Endothelial cell of umbilical vein (primary cell): ENCODE measurements at regions not wholly inside any gene's neighbourhood (a gene's known extent, or its start where the extent isn't known, plus 50 kb on each side); places are given as distances from the start of the nearest gene placed in this dataset.

ENCODE experiments used
- BruUV-seq: library from RNA; stranded (reverse); fragments of 400-500 nt; replicated peaks from 2 replicates; lab custom pipeline; 2021; lab: Mats Ljungman, UMichigan
- CTCF ChIA-PET: fragments of 300-600, 350-600 bp; sonication (Branson Sonifier 250); formaldehyde crosslinking; loops from one replicate; lab custom pipeline; 2021; ENCODE audit warnings: antibody characterized with exemption, inconsistent platforms; lab: Charles Lee
- POLR2A ChIA-PET: fragments of 300-600, 350-600 bp; sonication (Branson Sonifier 250); formaldehyde crosslinking; loops from one replicate; lab custom pipeline; 2021; ENCODE audit warnings: antibody characterized with exemption, inconsistent platforms; lab: Charles Lee
- DNase-seq: peaks from one replicate; pipeline ENCODE4 v3.0.0-alpha.2; 2011; ENCODE audit warnings: low read depth, low spot score
- FAIRE-seq: peaks from 2 replicates; lab custom pipeline; 2011; peaks lifted over from hg19 to GRCh38; lab: Jason Lieb, UNC
- H2AFZ ChIP-seq: 2 replicates; pipeline ENCODE4 v1.6.0; 2012; ENCODE audit warnings: low read depth, low read length, control low read depth, inconsistent platforms
- H3K27ac ChIP-seq: 2 replicates; pipeline ENCODE4 v1.5.1; 2011; ENCODE audit warnings: low read depth, mild to moderate bottlenecking, control low read depth, low read length, moderate library complexity; ENCODE audit not compliant: insufficient read depth
- H3K27me3 ChIP-seq, 2 experiments: 2 replicates each; pipeline versions ENCODE4 v1.6.0 to v1.6.1; 2011; ENCODE audit warnings: low read length in 2 of 2, mixed read lengths in 1 of 2; ENCODE audit not compliant: control insufficient read depth in 2 of 2, insufficient read depth in 2 of 2
- H3K36me3 ChIP-seq, 2 experiments: 2 replicates in 1 of 2; 3 replicates in 1 of 2; pipeline ENCODE4 v1.5.1; 2011; ENCODE audit warnings: low read length in 2 of 2, mild to moderate bottlenecking in 1 of 2, moderate library complexity in 1 of 2; ENCODE audit not compliant: control insufficient read depth in 2 of 2, insufficient read depth in 2 of 2; ENCODE audit errors: extremely low read depth in 1 of 2
- H3K4me1 ChIP-seq: 3 replicates; pipeline ENCODE4 v1.5.1; 2011; ENCODE audit warnings: mild to moderate bottlenecking, low read length; ENCODE audit not compliant: control insufficient read depth, insufficient read depth; ENCODE audit errors: extremely low read depth
- H3K4me2 ChIP-seq: 2 replicates; pipeline ENCODE4 v1.6.1; 2011; ENCODE audit warnings: low read length, control low read depth, mixed read lengths; ENCODE audit not compliant: insufficient read depth
- H3K4me3 ChIP-seq, 3 experiments: fragments of 200-600 bp in 1 of 3; sonication (generic), shearing (Covaris generic) in 1 of 3; replicated peaks in 1 of 3; 2 replicates each; pipeline ENCODE4 v1.5.1; 2011 to 2016; ENCODE audit warnings: control low read depth in 3 of 3, low read length in 3 of 3, mild to moderate bottlenecking in 2 of 3, inconsistent platforms in 1 of 3, low read depth in 1 of 3, moderate library complexity in 1 of 3; ENCODE audit not compliant: insufficient read depth in 1 of 3
- H3K79me2 ChIP-seq: 2 replicates; pipeline ENCODE4 v1.6.0; 2012; ENCODE audit warnings: low read length, inconsistent platforms; ENCODE audit not compliant: control insufficient read depth, insufficient read depth
- H3K9ac ChIP-seq: replicated peaks from 2 replicates; pipeline ENCODE3; 2011; ENCODE audit warnings: low read length, control low read depth; ENCODE audit not compliant: insufficient read depth; ENCODE audit errors: extremely low read depth
- H3K9me1 ChIP-seq: replicated peaks from 3 replicates; pipeline ENCODE4 v1.6.0; 2011; ENCODE audit warnings: mild to moderate bottlenecking, low read length; ENCODE audit not compliant: control insufficient read depth, insufficient read depth; ENCODE audit errors: extremely low read depth
- H3K9me3 ChIP-seq: replicated peaks from 2 replicates; pipeline ENCODE4 v1.5.1; 2012; ENCODE audit warnings: low read length, inconsistent platforms; ENCODE audit not compliant: control insufficient read depth, insufficient read depth
- H4K20me1 ChIP-seq: replicated peaks from 2 replicates; pipeline ENCODE3; 2011; ENCODE audit warnings: mild to moderate bottlenecking, low read length; ENCODE audit not compliant: control insufficient read depth, insufficient read depth; ENCODE audit errors: extremely low read depth
- EZH2 ChIP-seq: IDR thresholded peaks from 2 replicates; pipeline ENCODE4 v1.6.1; 2012; ENCODE audit warnings: borderline replicate concordance, low read depth, mild to moderate bottlenecking, moderate library complexity, low read length, inconsistent platforms; ENCODE audit not compliant: severe bottlenecking
- FOS ChIP-seq: IDR thresholded peaks from 2 replicates; pipeline ENCODE4 v1.6.1; 2011; ENCODE audit warnings: mild to moderate bottlenecking, low read length, moderate library complexity, borderline replicate concordance; ENCODE audit not compliant: insufficient read depth
- GATA2 ChIP-seq: IDR thresholded peaks from 2 replicates; pipeline ENCODE4 v1.7.0; 2011; ENCODE audit warnings: low read depth, mild to moderate bottlenecking, moderate library complexity, mixed read lengths, low read length; ENCODE audit not compliant: insufficient read length, insufficient read depth
- JUN ChIP-seq: IDR thresholded peaks from 2 replicates; pipeline ENCODE4 v1.6.1; 2011; ENCODE audit warnings: borderline replicate concordance, low read depth; ENCODE audit not compliant: insufficient read length, insufficient read depth
- POLR2A ChIP-seq: IDR thresholded peaks from 2 replicates; pipeline ENCODE4 v1.6.1; 2012; ENCODE audit warnings: low read depth, mild to moderate bottlenecking, control low read depth, low read length
- POLR2AphosphoS5 ChIP-seq: IDR thresholded peaks from 2 replicates; pipeline ENCODE4 v1.6.1; 2012; ENCODE audit warnings: low read depth, mild to moderate bottlenecking, control low read depth, low read length, moderate library complexity; ENCODE audit not compliant: insufficient read depth
- dilution Hi-C: fragments of 300-500 bp; cut with MboI; formaldehyde crosslinking; loops from one replicate; pipeline ENCODE4 v1.15.0; 2019; ENCODE audit warnings: low sequenced_read_pairs; ENCODE audit not compliant: extremely low pct_ligation_motif_present
- intact Hi-C: fragments of 100-400 bp; cut with micrococcal nuclease; formaldehyde crosslinking; loops from one replicate; pipeline ENCODE4 v1.10.0; 2022
- TF ChIP-seq, protein P1 (sequence below), 2 donors: IDR thresholded peaks; 1 replicate in 1 of 2; 2 replicates in 1 of 2; pipeline ENCODE4 v1.5.1; 2011; ENCODE audit warnings: low read length in 2 of 2, mild to moderate bottlenecking in 2 of 2, moderate library complexity in 2 of 2, control low read depth in 1 of 2, inconsistent platforms in 1 of 2, low read depth in 1 of 2; ENCODE audit not compliant: insufficient read depth in 1 of 2; ENCODE audit errors: extremely low read depth in 1 of 2
- TF ChIP-seq, protein P2 (sequence below): IDR thresholded peaks from 2 replicates; pipeline ENCODE4 v1.6.1; 2011; ENCODE audit not compliant: insufficient read depth, insufficient read length

DNA sequence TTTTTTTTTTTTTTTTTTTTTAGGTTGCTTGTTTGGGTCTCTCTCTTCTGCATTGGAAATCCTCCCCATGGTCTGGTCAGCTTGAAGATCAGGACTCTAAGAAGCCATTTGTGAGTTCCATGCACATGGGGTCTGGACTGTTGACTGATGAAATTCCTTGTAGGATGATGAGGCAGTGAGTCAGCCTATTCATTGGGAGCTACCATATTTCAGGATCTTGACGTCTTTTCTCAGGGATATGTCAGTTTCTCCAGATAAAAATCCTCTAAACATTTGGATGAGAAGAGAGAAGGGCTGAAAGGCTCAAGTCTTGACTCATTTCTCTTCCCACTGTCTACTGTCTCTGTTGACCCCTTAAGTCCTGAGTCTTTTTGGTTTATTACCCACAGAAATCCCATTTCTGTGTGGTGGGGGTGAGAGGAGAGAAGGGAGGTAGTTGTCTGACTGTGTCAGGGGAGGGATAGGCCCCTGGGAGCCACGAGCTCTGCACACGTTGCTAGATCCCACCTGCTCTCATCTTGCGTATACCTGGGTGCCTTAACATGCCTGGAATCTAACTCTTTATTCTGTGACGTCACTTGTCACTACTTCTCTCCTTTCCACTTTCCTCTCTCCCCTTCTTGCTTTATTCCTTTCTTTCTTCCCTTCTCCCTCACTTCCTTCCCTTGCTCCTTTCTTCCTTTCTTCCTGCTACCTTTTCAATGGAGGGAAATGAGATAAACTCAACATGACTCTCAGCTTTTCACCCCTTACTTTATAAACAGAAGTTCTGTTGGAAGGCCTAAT is 333.1 kb upstream of the XYLT1 start:
- FAIRE-seq = no peak
- no peak overlapping the region for H3K4me2 ChIP-seq
- dilution Hi-C loops = no loop called here

More for the DNA sequence above, 333.1 kb upstream of the XYLT1 start:
- no peaks in the 10 kb centered on the region for H3K36me3 ChIP-seq
- no peak overlapping the region for H3K9ac ChIP-seq
- no peaks in the 10 kb centered on the region for H3K79me2 ChIP-seq
- TF ChIP-seq POLR2A (no peak), POLR2AphosphoS5 (no peak), FOS (no peak), GATA2 (no peak), EZH2 (no peak), JUN (no peak)
- TF ChIP-seq, protein P1, sequence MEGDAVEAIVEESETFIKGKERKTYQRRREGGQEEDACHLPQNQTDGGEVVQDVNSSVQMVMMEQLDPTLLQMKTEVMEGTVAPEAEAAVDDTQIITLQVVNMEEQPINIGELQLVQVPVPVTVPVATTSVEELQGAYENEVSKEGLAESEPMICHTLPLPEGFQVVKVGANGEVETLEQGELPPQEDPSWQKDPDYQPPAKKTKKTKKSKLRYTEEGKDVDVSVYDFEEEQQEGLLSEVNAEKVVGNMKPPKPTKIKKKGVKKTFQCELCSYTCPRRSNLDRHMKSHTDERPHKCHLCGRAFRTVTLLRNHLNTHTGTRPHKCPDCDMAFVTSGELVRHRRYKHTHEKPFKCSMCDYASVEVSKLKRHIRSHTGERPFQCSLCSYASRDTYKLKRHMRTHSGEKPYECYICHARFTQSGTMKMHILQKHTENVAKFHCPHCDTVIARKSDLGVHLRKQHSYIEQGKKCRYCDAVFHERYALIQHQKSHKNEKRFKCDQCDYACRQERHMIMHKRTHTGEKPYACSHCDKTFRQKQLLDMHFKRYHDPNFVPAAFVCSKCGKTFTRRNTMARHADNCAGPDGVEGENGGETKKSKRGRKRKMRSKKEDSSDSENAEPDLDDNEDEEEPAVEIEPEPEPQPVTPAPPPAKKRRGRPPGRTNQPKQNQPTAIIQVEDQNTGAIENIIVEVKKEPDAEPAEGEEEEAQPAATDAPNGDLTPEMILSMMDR (IDR thresholded peaks at IDR 0.05; ENCODE audit: extremely low read depth in 1 of 2, insufficient read depth in 1 of 2, low read depth in 1 of 2, low read length in 2 of 2) = no peak
- TF ChIP-seq, protein P2, sequence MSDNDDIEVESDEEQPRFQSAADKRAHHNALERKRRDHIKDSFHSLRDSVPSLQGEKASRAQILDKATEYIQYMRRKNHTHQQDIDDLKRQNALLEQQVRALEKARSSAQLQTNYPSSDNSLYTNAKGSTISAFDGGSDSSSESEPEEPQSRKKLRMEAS = no peak
- POLR2A ChIA-PET = no interaction called here
- no peak overlapping the region for H2AFZ ChIP-seq
- H3K4me3 ChIP-seq = no peak overlapping the region
- DNase-seq = no peak
- no peaks in the 10 kb centered on the region for H4K20me1 ChIP-seq
- H3K4me1 ChIP-seq = no peaks in the 10 kb centered on the region
- H3K27me3 ChIP-seq = no peaks in the 10 kb centered on the region
- H3K9me1 ChIP-seq = no peaks in the 10 kb centered on the region
- CTCF ChIA-PET = no interaction called here
- H3K9me3 ChIP-seq = peaks cover 8% of the 10 kb centered on the region
- BruUV-seq = no TSS peak
- intact Hi-C loops = no loop called here
- H3K27ac ChIP-seq = no peak overlapping the region
